ENCODE measurements at regions not wholly inside any gene's neighbourhood (a gene's known extent, or its start where the extent isn't known, plus 50 kb on each side); places are given as distances from the start of the nearest gene placed in this dataset.

DNA sequence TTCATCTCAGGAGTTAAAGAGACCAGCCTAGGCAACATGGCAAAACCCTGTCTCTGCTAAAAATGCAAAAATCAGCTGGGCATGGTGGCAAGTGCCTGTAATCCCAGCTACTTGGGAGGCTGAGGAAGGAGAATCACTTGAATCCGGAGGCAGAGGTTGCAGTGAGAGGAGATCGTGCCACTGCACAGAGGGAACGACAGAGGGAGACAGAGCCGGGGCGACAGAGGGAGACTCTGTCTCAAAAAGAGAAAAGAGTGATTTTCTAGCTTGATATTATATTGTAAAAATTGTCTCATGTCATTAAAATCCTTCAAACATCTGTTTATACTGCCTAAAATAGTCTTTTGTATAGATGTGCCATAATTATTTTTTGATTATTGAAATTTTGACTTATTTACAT lies 225.4 kb upstream of the AGA start:
- TF ChIP-seq, protein P1, sequence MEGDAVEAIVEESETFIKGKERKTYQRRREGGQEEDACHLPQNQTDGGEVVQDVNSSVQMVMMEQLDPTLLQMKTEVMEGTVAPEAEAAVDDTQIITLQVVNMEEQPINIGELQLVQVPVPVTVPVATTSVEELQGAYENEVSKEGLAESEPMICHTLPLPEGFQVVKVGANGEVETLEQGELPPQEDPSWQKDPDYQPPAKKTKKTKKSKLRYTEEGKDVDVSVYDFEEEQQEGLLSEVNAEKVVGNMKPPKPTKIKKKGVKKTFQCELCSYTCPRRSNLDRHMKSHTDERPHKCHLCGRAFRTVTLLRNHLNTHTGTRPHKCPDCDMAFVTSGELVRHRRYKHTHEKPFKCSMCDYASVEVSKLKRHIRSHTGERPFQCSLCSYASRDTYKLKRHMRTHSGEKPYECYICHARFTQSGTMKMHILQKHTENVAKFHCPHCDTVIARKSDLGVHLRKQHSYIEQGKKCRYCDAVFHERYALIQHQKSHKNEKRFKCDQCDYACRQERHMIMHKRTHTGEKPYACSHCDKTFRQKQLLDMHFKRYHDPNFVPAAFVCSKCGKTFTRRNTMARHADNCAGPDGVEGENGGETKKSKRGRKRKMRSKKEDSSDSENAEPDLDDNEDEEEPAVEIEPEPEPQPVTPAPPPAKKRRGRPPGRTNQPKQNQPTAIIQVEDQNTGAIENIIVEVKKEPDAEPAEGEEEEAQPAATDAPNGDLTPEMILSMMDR (IDR thresholded peaks at IDR 0.05), result no peak
- TF ChIP-seq POLR2A (IDR thresholded peaks at IDR 0.05), result no peak

All from vagina (tissue), 2 donors.